VCaP (cell line): ENCODE measurements at regions not wholly inside any gene's neighbourhood (a gene's known extent, or its start where the extent isn't known, plus 50 kb on each side); places are given as distances from the start of the nearest gene placed in this dataset.

ENCODE experiments used
- H3K27ac ChIP-seq: fragments of 450-650 bp; 2 replicates; pipeline ENCODE4 v1.5.1; 2017
- CTCF ChIP-seq: fragments of 450-650 bp; conservative IDR thresholded peaks from 2 replicates; pipeline ENCODE4 v1.5.1; 2017; ENCODE audit warnings: mild to moderate bottlenecking, moderate library complexity

GRCh38 chr12:28869197-28869596, 279.9 kb upstream of the FAR2 start:
- H3K27ac ChIP-seq: no peak overlapping the region
- TF ChIP-seq CTCF: no peak

GRCh38 chr12:28870839-28871440, 278.1 kb upstream of the FAR2 start:
- TF ChIP-seq CTCF: no peak
- H3K27ac ChIP-seq: no peak overlapping the region

DNA sequence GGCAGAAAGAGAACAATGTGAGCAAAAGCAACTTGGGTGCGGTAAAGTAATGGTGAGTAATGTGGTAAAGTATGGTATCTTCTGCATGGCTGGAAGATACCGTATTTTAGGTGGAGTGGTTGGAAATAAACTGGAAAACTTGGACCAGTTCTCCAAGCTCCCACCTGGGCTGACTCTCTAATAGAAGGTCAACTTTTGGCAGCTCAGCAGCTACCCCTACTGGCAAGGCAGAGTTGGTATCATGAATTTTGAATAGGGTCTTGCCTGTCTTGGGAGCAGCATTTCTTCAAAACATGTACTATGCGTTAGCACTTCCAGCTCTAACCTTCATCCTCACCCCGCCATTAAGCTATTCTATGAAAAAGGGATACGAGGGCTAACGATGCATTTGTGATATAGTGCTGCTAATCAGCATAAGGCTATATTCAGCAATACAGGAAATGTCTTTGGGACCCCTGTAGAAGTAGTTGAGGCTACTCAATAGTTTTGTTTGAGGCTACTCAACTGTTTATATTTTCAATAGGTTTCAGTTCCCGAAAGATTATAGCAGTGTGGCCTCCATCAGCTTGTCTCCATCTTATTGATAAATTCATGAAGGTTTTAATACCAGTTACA, 276.3 kb upstream of the FAR2 start:
- peak; percentile 82 for TF ChIP-seq CTCF
- no peak overlapping the region for H3K27ac ChIP-seq

DNA sequence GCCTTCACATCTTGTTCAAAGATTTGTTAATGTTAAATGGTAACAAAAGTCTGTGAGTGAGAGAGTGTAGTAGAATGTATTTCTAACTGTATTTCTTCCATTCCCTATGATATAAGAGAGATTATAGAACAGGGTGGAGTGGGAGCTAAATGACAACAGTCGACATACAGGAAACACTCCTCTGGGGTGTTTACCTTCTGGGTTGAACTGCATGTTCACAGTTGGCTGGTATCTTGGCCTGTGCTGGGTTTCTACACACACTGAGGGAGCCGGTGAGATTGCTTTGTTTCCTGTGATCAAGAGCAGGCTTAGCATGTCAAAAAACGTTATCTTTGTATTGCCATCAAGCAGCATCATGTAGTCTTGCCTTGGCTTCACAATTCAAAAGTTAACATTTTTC, 274.3 kb upstream of the FAR2 start:
- no peak for TF ChIP-seq CTCF
- no peak overlapping the region for H3K27ac ChIP-seq

- TF ChIP-seq CTCF: peak; percentile 19; the same call in 1 of the 2 replicates
- no peak overlapping the region for H3K27ac ChIP-seq
Observed at GRCh38 chr12:28876196-28876798, 272.8 kb upstream of the FAR2 start.

GRCh38 chr12:28877854-28878253, 271.2 kb upstream of the FAR2 start:
- no peak for TF ChIP-seq CTCF
- no peak overlapping the region for H3K27ac ChIP-seq

- no peak for TF ChIP-seq CTCF
- H3K27ac ChIP-seq: no peak overlapping the region
Observed at GRCh38 chr12:28878629-28879028, 270.4 kb upstream of the FAR2 start.
